HG02642 (cell line): ENCODE measurements at regions not wholly inside any gene's neighbourhood (a gene's known extent, or its start where the extent isn't known, plus 50 kb on each side); places are given as distances from the start of the nearest gene placed in this dataset.
"Not testable (repeated sequence)": the region's sequence is repeated elsewhere in the genome, so short reads cannot be mapped to it uniquely, and the experiment has no call there.

Source experiments
- ATAC-seq: cut with Tn5 transposase; IDR thresholded peaks from one replicate; pipeline ENCODE4 v1.9.1; 2021; ENCODE audit warnings: mild to moderate bottlenecking; ENCODE audit not compliant: unreplicated experiment, poor library complexity

DNA sequence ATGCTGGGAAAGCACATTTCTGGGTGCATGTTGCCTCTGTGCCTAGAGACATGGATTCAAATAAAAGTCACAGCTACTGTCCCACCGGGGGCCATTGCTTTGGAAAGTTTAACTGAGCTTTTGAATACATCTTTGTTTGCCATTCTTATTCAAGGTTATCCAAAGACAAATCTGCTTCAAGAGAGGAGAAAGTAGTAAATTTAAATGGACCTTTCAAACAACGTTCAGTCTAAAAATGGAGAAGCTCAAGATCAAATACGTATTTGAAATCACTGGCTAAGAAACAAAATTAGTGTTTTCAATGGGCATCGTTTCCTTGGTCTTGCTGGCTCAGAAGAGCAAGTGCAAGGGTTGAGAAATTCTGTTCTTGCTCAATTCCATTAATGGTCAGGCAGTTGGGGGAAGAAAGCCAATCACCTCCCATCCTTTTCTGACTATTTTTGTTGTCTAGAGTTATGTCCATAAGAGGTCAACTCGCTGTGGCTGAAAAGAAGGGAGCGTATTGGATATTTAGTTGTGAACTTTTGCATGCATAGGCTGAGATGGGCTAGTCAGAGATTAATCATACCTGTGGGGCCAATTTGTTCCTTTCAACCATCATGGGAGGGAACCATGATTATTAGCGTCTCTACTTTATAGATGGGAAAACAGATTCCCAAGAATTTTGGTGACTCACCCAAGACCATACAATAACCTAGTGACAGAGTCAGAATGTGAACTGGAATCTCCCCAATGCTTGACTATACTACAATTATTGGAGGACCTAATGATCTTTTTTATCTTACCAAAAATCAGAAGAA is 276.2 kb upstream of the TNC start:
- ATAC-seq: no peak

DNA sequence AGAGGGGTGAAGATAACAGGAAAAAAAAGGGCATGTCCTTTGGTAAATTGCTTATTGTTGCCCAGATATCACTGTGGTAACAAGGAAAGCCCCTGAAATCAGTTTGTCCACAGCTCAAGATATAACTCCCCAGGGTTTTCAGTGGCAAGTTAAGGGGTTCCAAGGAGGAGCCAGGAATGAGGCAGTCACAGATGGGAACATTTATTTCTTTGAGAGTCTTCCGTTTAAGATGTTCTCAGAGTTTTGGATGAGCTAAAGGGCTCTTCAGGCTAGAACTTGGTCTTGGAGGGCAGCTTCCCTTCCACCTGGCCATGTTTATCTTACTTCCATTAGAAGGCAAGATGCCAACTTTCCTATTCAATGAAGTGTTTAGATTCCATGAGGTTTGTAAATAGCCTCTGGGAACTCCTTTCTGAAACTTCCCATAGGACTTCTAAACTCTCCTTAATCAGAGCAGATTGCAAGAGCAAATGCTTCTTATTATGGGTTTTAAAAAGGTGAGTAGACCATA is 277.6 kb upstream of the TNC start:
- no peak for ATAC-seq

DNA sequence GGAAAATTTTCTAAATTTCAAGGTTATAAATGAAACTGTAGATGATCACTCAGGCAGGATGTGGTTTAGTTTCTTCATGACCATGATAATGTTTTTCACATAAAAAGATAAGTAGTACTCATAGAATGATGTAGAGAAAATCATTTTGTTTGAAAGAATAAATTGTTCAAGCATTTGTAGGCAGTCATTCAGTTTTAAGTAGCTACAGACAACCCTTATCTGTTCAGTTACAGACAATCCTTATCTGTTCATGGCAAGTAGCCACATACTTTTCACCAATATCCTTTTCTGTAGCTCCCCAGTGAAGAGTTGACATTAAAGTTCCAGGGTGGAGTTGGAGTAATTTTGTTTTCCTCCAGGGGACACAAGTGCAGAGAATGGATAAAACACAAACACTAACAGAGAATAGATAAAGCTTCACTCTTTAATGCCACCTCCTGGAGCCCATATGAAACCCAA is 278.1 kb upstream of the TNC start:
- ATAC-seq: no peak

DNA sequence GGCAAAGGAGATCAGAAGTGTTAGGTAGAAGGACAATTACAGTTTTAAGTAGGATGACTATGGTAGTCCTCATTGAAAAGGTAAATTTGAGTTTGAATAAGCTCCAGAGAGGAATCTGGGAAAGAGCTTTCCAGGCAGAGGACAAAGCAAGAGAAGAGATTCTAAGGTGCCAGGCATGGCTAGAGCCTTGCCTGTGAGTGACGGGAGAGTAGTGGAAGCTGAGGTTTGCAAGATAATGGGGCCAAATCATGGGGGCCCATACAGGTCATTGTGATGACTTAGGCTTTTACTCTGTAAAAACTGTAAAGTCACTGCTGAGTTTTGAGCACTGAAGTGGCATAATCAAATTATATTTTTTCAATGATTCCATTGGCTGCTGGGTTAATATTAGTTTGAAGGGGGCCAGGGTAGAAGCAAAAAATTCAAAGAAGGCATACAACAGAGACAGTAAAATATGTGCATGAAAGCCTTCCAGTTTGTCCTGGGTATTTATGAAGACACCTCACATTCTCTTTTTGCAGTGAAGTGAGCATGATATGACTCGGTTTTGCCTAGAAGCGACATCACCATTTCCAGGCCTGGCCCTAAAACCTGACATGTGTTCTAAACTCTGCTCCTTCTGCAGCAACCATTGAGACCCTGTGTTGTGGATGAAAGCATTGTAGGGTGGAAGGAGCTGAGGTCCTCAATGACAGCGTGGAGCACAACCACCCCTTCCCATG is 279.8 kb upstream of the TNC start:
- no peak for ATAC-seq

DNA sequence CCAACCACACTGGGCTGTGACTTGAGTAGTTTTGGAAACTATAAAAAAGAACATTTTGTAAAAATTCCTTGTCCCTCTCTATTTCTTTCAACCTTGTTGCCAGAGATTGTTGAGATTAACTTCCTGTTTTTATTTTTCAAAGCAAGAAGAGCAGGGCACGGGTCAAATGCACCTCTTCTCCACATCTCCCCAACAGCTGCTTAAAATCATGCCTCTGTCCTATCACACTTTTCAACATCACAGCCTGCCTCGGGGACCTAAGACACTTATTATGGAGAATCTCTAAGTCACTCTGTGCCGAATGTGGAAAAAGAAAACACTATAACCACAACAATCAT is 280.3 kb upstream of the TNC start:
- no peak for ATAC-seq

DNA sequence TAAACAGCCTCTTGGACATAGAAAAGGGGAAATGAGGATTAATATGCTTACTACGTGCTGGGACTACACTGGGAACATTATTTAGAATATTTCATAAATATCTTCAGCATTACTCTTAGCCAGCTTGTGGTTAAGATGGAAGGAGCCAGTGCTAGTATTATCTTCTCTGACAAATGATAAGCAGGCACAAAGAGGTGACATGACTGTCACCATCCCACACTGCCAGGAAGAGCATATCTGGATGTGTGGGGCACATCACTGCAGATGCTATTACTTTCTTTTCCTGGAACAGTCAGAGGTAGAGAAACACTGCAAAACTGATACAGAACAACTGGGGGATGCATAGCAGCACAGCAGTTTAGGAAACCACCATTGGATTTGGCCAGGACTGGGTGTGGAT is 281.0 kb upstream of the TNC start:
- no peak for ATAC-seq

DNA sequence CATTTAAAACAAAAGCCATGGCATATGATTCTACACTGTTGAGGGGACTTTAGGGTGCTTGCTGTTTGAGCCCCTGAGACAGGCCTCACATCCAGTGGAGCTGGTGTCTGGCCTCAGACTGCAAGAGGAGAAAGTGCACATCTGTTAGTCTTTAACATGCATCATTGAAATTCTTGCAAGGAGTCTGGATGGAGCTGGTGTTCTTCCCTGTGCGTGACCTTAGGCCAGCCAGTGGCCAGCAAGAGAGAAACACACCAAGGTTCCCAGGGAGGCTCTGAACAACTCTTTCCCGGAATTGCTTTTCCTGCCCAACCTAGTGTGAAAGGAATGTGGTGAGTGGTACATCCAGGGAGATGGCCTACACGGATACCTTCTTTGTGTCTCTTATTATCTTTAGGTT is 282.8 kb upstream of the TNC start:
- ATAC-seq: no peak

DNA sequence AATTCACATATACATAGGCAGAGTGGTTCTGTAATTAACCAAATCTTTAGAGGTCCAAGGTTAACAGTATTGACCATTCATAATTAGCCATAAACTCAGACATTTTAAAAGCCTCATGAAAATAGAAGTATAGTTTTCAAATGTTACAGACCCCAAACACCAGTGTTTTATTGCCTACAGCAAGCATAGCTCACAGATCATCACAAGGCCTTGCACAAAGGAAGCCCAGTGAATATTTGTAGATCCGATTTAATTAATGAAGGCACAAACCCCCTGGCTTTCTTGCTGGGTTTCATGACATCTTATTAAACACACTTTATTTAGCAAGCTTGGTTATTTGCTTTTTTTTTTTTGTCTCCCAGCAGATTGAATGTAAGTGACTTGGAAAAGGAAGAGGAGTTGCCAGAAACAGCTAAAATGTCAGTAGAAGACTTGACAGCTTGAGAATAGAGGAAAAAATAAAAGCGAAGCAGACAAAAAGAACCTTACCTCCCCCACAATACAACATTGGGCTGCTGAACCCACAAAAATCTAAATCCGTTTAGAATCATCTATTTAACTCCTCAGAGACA is 283.9 kb upstream of the TNC start:
- no peak for ATAC-seq

DNA sequence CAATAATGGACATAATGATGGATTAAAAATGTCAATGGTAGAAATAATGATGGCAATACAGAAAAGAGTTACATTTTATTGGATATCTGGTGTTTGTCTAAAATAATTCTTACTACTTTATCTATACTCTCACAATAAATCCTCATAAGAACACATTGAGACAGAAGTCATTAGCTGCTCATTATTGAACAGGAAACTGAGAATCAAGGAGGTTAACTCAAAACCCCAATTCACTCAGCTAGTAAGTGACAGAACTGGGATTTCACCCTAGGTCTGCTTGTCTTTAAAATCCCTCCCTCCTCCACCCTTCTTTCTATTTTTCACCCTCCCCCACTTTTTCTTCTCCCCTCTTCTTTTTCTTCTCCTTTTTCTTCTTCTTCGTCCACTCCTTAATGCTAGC is 285.8 kb upstream of the TNC start:
- no peak for ATAC-seq

DNA sequence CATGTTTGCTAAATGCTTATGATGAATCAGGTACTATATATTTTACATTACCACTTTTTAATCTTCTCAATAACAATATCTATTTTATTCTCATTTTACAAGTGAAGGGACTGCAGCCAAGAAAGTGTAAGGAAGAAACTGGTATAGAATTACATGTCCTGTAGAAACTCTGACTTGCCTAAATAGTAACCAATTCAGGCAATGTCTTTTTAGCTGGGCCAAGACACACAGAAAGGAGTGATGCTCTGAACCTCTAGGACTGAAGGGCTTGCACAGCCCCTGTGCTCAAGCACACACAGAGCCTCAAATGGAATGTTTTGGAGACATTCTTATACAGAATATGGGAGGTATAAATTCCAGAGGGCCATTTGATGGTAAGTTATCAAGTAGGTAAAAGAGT is 286.4 kb upstream of the TNC start:
- no peak for ATAC-seq

DNA sequence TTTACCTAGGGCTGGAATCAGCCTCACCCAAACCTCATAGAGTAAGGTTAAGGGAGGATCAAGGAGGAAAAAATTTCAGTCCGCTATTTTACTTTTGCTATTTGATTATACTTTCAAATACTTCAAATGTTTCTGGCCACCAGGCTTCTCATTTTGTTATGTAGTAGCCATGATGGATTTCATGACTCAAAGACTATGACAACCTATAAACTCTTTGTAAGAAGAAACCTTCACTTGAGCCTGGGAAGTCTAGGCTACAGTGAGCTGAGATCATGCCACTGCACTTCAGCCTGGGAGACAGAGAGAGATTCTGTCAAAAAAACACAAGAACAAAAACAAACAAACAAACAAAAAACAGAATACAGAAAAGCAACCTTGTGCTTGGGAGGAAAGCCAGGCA is 293.6 kb upstream of the TNC start:
- no peak for ATAC-seq

DNA sequence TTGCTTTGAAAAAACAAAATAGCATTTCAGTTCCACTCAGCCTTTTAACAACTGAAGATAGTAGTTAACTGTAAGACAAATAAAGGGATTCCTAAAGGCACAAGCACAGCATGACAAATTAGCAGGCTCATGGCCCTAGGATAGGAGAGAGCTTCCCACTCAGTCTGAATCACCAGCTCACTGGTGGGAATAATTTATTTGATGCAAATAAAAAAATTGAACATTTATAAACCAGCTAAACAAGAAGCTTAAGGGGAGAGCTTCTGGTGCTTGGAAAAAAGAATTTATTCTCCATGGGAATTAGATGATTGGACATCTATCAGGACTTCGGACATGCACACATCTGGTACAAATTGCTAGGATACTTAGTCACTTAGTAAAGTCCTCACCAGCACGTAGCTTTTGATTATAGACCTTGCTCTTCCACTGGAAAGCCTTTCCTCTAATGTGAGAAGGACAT is 294.1 kb upstream of the TNC start:
- ATAC-seq: no peak

DNA sequence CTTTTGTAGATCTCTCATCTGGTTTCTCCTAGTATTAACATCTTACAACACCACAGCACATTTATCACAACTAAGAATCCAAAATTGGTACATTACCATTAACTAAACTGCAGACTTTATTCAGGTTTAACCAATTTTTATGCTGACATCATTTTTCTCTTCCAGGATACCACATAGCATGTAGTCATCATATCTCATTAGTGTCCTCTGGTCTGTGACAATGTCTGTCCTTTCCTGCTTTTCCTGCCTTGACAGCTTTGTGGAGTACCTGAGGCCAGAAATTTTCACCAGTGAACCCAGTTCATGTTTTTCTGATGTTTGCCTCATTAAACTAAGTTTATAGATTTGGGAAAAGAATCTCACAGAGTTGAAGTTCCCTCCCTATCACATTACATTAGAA is 294.7 kb upstream of the TNC start:
- ATAC-seq: no peak

DNA sequence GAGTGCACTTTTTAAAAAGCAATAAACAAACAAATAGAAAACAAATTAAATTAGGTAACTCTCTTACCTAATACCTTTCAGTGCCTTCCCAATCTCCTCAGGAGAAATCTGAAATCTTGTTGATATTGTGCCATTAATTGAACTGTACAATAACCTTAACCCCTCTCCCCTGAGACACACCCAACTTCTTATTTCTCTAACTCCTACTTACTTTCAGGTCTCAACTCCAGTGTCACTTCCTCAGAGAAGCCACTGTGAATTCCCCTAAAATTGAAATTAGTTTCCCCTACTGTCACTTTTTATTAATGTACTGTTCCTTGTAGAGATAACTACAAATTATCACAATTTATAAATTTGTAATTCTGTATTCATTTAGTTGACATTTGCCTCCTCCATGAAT is 295.3 kb upstream of the TNC start:
- ATAC-seq: no peak

DNA sequence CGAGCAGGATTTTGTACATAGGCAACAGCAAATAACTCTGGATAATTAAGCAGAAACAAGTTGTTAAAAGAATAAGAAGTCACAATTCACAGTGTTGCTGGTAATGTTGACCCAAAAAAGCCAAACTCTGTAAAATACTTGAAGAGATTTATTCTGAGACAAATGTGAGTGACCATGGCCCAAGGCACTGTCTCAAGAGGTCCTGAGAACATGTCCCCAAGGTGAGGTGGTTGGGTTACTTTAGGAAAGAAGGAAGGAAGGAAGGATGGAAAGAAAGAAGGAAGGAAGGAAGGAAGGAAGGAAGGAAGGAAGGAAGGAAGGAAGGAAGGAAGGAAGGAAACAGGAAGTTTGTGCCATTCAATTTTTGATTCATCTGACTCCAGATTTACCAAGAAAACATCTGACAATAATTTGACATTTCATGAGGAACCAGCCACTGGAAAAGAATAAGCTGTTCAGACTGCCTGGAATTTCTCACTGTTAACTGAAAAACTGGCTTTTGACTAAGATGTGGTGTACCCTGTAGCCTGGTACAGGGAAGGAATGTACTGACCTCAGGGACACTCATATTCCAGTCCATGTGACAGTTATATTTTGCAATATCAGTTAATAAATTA is 295.9 kb upstream of the TNC start:
- ATAC-seq: no peak

DNA sequence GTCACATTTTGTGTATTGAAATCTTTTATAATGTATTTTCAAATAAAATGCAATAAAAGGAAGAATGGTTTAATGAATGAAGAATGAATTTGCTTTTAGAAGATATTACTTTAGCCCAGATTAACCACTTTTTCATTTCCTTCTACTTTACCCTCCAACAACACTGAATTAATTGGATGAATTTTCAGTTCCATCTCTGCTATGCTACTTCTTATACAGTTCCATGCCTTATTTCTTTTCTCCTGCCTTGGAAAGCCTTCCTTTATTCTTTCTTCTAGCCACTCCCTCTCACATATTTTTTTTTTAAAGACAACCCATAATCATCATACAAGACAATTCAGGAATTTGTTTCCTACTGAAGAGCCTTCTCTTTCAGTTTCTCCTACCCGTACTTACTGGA is 296.6 kb upstream of the TNC start:
- no peak for ATAC-seq

DNA sequence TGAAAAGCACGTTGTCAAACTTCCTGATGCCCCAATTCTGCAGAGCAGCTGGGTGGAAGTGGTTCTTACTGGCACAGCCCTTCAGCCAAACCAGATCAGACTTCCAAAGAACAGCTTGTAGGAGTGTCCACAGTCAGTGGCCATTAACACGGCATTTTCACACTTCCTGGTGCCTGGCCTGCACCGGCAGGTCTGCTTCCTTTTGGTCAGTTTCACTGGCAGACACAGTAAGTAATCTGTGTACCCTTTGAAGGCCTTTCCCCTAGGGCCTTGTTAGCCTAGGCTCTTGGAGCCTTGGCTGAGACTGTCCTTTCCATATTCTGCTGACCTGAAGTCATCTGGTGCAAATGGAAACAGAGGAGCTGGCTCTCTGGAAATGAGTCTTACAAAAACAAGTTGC is 297.5 kb upstream of the TNC start:
- no peak for ATAC-seq

DNA sequence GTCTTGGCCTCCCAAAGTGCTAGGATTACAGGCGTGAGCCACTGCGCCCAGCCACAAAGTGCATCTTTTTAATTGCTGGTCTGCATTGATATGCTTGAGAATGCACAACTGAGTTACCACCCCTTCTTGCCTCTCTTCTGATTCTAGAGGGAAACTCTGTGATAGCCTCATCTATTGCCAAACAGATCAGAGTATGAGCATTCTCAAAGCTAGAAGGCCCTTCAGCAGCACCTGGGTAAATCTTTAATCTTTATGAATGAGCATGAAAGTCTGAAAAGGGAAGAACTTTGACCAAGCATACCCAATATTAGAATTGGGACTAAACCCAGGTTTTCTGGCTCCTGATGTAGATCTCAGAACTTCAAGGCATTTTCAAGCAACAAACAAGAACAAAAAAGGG is 298.3 kb upstream of the TNC start:
- peak; percentile 70 for ATAC-seq

DNA sequence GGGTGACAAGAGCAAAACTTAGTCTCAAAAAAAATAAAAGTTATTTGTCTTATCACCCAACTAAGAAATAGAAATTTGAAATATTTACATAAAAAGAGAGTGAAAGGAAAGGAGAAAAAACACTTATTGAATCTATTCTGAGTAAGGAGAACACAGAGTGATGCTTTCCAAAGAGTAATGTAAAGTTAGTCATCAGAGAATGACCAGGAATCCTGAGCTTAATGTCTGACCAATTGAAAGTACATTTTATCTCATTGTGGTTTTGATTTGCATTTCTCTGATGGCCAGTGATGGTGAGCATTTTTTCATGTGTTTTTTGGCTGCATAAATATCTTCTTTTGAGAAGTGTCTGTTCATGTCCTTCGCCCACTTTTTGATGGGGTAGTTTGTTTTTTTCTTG is 300.2 kb upstream of the TNC start:
- not testable (repeated sequence) for ATAC-seq

DNA sequence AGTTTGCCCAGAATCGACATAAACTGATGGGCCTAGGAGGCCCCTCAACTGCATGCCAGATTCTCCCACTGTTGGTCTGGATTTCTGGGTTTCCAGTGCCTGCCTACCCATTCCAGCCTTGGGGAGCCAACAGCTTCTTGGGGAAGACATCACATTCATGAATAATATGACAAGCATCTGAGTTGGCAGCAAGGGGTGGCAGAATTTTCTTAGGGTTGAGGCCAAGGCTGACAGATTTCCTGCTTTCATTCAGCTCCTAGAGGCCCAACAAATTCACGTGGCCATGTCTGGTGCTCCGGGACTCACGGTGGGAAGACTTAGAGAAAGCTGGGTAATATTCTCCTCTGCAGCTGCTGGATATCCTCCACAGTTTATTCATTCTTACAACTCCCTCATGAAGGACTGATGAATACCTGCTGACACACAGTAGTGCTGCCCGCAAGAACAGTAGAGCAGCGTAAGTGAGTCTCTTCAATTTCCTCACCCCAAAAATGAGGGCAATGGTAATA is 305.0 kb upstream of the TNC start:
- no peak for ATAC-seq

DNA sequence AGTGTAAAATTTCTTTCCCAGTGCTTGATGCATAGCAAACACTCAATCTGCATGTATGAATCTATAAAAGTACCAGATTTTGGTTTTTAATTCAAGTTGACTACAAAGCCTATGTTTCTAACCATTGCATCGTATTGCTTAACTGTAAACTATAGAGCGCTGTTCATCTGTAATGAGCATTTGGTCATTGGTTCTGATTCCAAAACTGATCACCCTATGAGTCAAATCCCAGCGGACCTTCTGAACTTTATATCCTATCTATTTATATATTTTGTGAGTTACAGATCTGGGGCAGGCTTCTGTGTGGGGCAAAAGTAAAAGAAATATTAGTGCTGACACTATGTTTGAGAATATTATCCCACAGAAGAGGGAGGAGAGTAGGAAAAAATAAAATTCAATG is 305.7 kb upstream of the TNC start:
- ATAC-seq: no peak
